Heart right ventricle (tissue), 16 donors: ENCODE measurements at regions not wholly inside any gene's neighbourhood (a gene's known extent, or its start where the extent isn't known, plus 50 kb on each side); places are given as distances from the start of the nearest gene placed in this dataset.

Experiments used
- ATAC-seq, 8 donors: fragments of 200-7000 bp; cut with Tn5 transposase; one replicate each; pipeline ENCODE4 v1.9.1; 2020; ENCODE audit warnings: mild to moderate bottlenecking in 8 of 8, moderate library complexity in 8 of 8, moderate number of reproducible peaks in 1 of 8
- DNase-seq, 2 donors: peaks; one replicate each; pipeline ENCODE4 v3.0.0-alpha.2; 2020
- H3K27ac ChIP-seq, 10 donors: fragments of 200-600 bp; sonication (generic) in 2 of 10; one replicate each; pipeline versions ENCODE4 v1.5.0 to v1.8.0; 2020 to 2022; ENCODE audit warnings: mild to moderate bottlenecking in 3 of 10
- H3K27me3 ChIP-seq, 7 donors: fragments of 200-600 bp; one replicate each; pipeline ENCODE4 v1.8.0; 2021 to 2022; ENCODE audit warnings: mild to moderate bottlenecking in 2 of 7
- H3K36me3 ChIP-seq, 9 donors: fragments of 200-600 bp; sonication (generic) in 1 of 9; one replicate each; pipeline versions ENCODE4 v1.5.0 to v1.8.0; 2020 to 2022; ENCODE audit warnings: mild to moderate bottlenecking in 2 of 9
- H3K4me1 ChIP-seq, 9 donors: fragments of 200-600 bp; sonication (generic) in 1 of 9; one replicate each; pipeline versions ENCODE4 v1.5.0 to v1.8.0; 2020 to 2022; ENCODE audit warnings: mild to moderate bottlenecking in 4 of 9
- H3K4me3 ChIP-seq, 10 donors: fragments of 200-600 bp; sonication (generic) in 2 of 10; one replicate each; pipeline versions ENCODE4 v1.5.0 to v1.8.0; 2020 to 2022; ENCODE audit warnings: mild to moderate bottlenecking in 7 of 10, moderate library complexity in 2 of 10
- H3K9me3 ChIP-seq, 11 donors: fragments of 200-600 bp in 10 of 11; sonication (generic) in 2 of 11; one replicate each; pipeline versions ENCODE4 v1.5.0 to v1.8.0; 2013 to 2022; ENCODE audit warnings: mild to moderate bottlenecking in 2 of 11, control low read depth in 1 of 11, moderate library complexity in 1 of 11
- WGBS, 2 donors: extraction: QIAGEN DNeasy Blood & Tissue Kit; methylation state at CpG; one replicate each; pipeline ENCODE4 v1.1.7; 2013; ENCODE audit warnings: inconsistent platforms in 1 of 2; 5-methylcytosine and 5-hydroxymethylcytosine counted together
- intact Hi-C, 10 donors: fragments of 100-400 bp; cut with DNase I; formaldehyde crosslinking; loops; one replicate each; pipeline versions ENCODE4 v1.11.1 to v1.14.2; 2022
- TF ChIP-seq, protein P1 (sequence below), 9 donors: fragments of 200-600 bp; sonication (generic) in 2 of 9; IDR thresholded peaks; one replicate each; pipeline versions ENCODE4 v1.5.0 to v1.8.0; 2021 to 2022; ENCODE audit warnings: antibody characterized with exemption in 9 of 9, mild to moderate bottlenecking in 5 of 9, moderate library complexity in 1 of 9
- donor health status: Arrhythmogenic right ventricular cardiomyopathy.
- donor health status: ischemic (EF 13 %, LVEDD 7.1; RV severe dilation, severe dysfunction).
- donor health status: healthy with polysubstance abuse.
- donor health status: DM: no; HTN: yes; CAD: no.
- donor health status: DM: no; HTN: no; CAD: no.
- donor health status: ischemic (EF 25% LVEDD 6.9; RV normal size, moderate dysfunction).
- donor health status: ischemic (EF 25% LVEDD 5.7; RV mildly dilated, moderate dysfunction).
- donor health status: healthy.
- donor health status: DM: yes; HTN: yes; CAD: no.
- donor health status: Ischemic cardiomyopathy.
- donor health status: ischemic (EF 35%, LVEDD 5.7; RV mildly dilated, moderate dysfunction).
- donor health status: nonischemic (EF 11% LVEDD 7.7; RV severe dilation, severe dysfunction).
- donor health status: DM: yes; HTN: yes; CAD: no.
- donor health status: PGD.
- donor health status: ischemic (EF 29% LVEDD 5.4; RV normal size, mild dysfunction).
- donor health status: nonischemic (EF 23%, LVEDD 6.1; RV moderate dilation, normal function).

DNA sequence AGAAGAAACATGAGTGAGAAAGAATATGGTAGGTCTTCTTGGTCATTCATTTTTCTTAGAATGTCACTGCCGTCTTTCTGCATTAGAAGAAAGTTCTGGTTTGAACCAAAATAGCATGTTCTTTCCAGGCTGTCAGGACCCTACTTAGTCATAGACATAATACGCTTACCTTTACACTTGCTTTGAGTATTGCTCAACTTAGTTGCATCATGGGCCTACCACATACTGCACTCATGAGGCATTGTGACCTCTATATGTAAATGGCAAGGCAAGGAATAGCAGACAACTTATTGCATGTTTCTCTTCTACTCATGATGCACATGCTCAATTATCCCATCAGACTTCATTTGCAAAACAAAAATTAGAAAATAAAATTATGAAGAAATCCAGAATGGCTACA is 415.0 kb downstream of the HLX start:
- Histone ChIP-seq H3K36me3 (no peaks in the 10 kb centered on the region), H3K4me1 (no peaks in the 10 kb centered on the region), H3K9me3 (no peaks in the 10 kb centered on the region), H3K27ac (no peak overlapping the region), H3K4me3 (no peak overlapping the region), H3K27me3 (no peaks in the 10 kb centered on the region)
- WGBS, 2 donors = 97% methylated on average over 2 of the region's 2 CpGs
- DNase-seq = no peak
- no peak for ATAC-seq
- TF ChIP-seq, protein P1, sequence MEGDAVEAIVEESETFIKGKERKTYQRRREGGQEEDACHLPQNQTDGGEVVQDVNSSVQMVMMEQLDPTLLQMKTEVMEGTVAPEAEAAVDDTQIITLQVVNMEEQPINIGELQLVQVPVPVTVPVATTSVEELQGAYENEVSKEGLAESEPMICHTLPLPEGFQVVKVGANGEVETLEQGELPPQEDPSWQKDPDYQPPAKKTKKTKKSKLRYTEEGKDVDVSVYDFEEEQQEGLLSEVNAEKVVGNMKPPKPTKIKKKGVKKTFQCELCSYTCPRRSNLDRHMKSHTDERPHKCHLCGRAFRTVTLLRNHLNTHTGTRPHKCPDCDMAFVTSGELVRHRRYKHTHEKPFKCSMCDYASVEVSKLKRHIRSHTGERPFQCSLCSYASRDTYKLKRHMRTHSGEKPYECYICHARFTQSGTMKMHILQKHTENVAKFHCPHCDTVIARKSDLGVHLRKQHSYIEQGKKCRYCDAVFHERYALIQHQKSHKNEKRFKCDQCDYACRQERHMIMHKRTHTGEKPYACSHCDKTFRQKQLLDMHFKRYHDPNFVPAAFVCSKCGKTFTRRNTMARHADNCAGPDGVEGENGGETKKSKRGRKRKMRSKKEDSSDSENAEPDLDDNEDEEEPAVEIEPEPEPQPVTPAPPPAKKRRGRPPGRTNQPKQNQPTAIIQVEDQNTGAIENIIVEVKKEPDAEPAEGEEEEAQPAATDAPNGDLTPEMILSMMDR (IDR thresholded peaks at IDR 0.05) = no peak
- intact Hi-C loops = no loop called here

DNA sequence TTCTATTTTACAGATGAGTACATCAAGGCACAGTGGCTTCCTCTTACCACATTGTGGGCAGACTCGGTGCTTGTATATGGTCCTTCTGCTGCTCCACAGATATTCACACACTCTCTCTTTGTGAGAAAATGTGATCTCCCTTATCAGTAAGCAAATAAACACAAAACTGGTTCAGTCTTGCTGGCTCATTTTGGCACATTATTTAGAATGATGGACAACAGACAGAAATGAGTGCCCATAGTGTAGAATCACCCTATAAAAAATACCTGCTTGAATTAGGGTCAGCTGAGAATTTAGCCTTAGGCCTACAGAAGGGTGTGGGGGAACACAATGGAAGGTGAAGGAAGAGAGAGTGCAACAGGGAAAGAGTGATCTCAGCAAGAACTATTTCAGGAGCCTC is 423.1 kb downstream of the HLX start:
- Histone ChIP-seq H3K9me3 (no peaks in the 10 kb centered on the region), H3K27me3 (peaks cover 0 to 7% (median 0%) of the 10 kb centered on the region in 7 donors), H3K4me1 (no peaks in the 10 kb centered on the region), H3K4me3 (no peak overlapping the region), H3K27ac (no peak overlapping the region), H3K36me3 (no peaks in the 10 kb centered on the region)
- ATAC-seq = no peak
- intact Hi-C loops = no loop called here
- TF ChIP-seq, protein P1 (IDR thresholded peaks at IDR 0.05) = no peak
- no peak for DNase-seq
- 32% methylated on average over 1 of the region's 1 CpG for WGBS, 2 donors

DNA sequence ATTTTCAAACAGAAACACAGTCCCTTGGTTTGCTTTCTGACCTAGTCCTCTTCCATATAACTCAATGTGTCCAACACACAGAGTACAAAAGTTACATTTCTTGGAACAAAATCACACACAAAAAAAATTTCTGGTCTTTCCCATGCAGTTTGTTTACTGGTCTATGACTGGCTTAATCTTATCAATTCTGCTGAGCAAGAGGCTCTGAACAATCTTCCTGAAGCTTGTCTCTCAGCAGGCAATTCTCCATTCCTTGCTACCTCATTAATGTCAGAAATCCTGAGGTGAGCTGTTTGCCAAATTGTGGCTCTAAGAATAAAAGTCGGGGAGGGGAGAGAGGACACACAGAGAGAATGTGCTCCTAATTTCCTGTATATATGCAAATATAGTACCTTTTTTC is 423.6 kb downstream of the HLX start:
- Histone ChIP-seq H3K4me3 (no peak overlapping the region), H3K27me3 (peaks cover 0 to 7% (median 0%) of the 10 kb centered on the region in 7 donors), H3K4me1 (no peaks in the 10 kb centered on the region), H3K9me3 (no peaks in the 10 kb centered on the region), H3K36me3 (no peaks in the 10 kb centered on the region), H3K27ac (no peak overlapping the region)
- WGBS, 2 donors = 13 to 38% methylated on average over 1 of the region's 1 CpG
- no peak for DNase-seq
- intact Hi-C loops = no loop called here
- TF ChIP-seq, protein P1 (IDR thresholded peaks at IDR 0.05) = no peak
- no peak for ATAC-seq

DNA sequence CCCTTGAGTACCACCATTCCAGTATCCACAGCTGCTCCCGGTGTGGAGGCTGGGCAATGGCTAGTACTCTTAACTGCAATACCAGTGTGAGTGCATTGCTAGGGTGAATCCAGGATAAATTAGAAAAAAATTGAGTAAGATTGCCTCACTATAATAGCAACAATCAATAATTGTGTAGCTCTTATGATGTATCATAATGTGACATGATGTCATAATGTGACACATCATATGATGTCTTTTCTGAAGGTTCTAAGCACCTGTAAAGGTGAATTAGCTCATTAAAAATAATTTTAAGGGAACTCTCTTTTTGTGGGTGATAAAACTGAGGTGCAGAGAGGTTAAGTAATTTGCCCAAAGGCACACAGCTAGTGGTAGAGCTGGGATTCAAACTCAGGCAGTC is 424.4 kb downstream of the HLX start:
- Histone ChIP-seq H3K4me1 (no peaks in the 10 kb centered on the region), H3K27ac (no peak overlapping the region), H3K27me3 (peaks cover 0 to 7% (median 0%) of the 10 kb centered on the region in 7 donors), H3K4me3 (no peak overlapping the region), H3K9me3 (peaks cover 0 to under 1% (median 0%) of the 10 kb centered on the region in 11 donors), H3K36me3 (no peaks in the 10 kb centered on the region)
- DNase-seq (no peak), ATAC-seq (no peak)
- TF ChIP-seq, protein P1 (IDR thresholded peaks at IDR 0.05) = no peak
- WGBS, 2 donors = 80 to 86% methylated on average over 1 of the region's 1 CpG
- intact Hi-C loops = no loop called here
